Astrocyte of the cerebellum (primary cell): ENCODE measurements at regions not wholly inside any gene's neighbourhood (a gene's known extent, or its start where the extent isn't known, plus 50 kb on each side); places are given as distances from the start of the nearest gene placed in this dataset.

Experiments
- DNase-seq: peaks from one replicate; pipeline ENCODE4 v3.0.0-alpha.2; 2011; ENCODE audit warnings: low read depth
- H3K4me3 ChIP-seq: 2 replicates; pipeline ENCODE4 v1.5.1; 2011; ENCODE audit warnings: mild to moderate bottlenecking, low read depth, low read length, moderate library complexity
- CTCF ChIP-seq: IDR thresholded peaks from 2 replicates; pipeline ENCODE4 v1.5.1; 2012; ENCODE audit warnings: low read length, low read depth, moderate library complexity, mild to moderate bottlenecking; ENCODE audit errors: missing control alignments
- in situ Hi-C: cut with HindIII; loops from 2 replicates; pipeline ENCODE4 v1.10.0; 2017; ENCODE audit warnings: low sequenced_read_pairs

GRCh38 chr15:38687340-38687739 lies 122.7 kb upstream of the RASGRP1 start:
- no peak overlapping the region for H3K4me3 ChIP-seq
- in situ Hi-C loops = no loop called here
- TF ChIP-seq CTCF = no peak
- no peak for DNase-seq

- in situ Hi-C loops = no loop called here
- TF ChIP-seq CTCF = no peak
- DNase-seq = no peak
- H3K4me3 ChIP-seq = no peak overlapping the region
Observed at GRCh38 chr15:38687775-38688495, 123.3 kb upstream of the RASGRP1 start.

- no peak for DNase-seq
- in situ Hi-C loops = no loop called here
- H3K4me3 ChIP-seq = no peak overlapping the region
- no peak for TF ChIP-seq CTCF
Observed at GRCh38 chr15:38688761-38689160, 124.1 kb upstream of the RASGRP1 start.

GRCh38 chr15:38689522-38689921 lies 124.9 kb upstream of the RASGRP1 start:
- DNase-seq = no peak
- in situ Hi-C loops = no loop called here
- no peak overlapping the region for H3K4me3 ChIP-seq
- TF ChIP-seq CTCF = no peak

- in situ Hi-C loops = no loop called here
- H3K4me3 ChIP-seq = no peak overlapping the region
- no peak for DNase-seq
- no peak for TF ChIP-seq CTCF
Observed at GRCh38 chr15:38690216-38690615, 125.6 kb upstream of the RASGRP1 start.

GRCh38 chr15:38690719-38691332 lies 126.2 kb upstream of the RASGRP1 start:
- H3K4me3 ChIP-seq = no peak overlapping the region
- in situ Hi-C loops = no loop called here
- TF ChIP-seq CTCF = peak; percentile 85
- DNase-seq = peak; percentile 65
